Panc1 (cell line): ENCODE measurements at regions not wholly inside any gene's neighbourhood (a gene's known extent, or its start where the extent isn't known, plus 50 kb on each side); places are given as distances from the start of the nearest gene placed in this dataset.

Source experiments
- CTCF ChIP-seq: fragments of 450-650 bp; IDR thresholded peaks from 2 replicates; pipeline ENCODE4 v1.5.1; 2017; ENCODE audit warnings: mild to moderate bottlenecking
- POLR2AphosphoS5 ChIP-seq: IDR thresholded peaks from 2 replicates; pipeline ENCODE4 v1.6.1; 2012; ENCODE audit warnings: mild to moderate bottlenecking, low read depth, low read length, moderate library complexity
- SIN3A ChIP-seq: IDR thresholded peaks from 2 replicates; pipeline ENCODE4 v1.6.1; 2012; ENCODE audit warnings: low read depth, mild to moderate bottlenecking, low read length, moderate library complexity, borderline replicate concordance; ENCODE audit not compliant: insufficient read depth
- TCF7L2 ChIP-seq: IDR thresholded peaks from 2 replicates; pipeline ENCODE4 v1.6.1; 2011; ENCODE audit warnings: mild to moderate bottlenecking, low read depth, low read length, inconsistent platforms

- no peak for TF ChIP-seq CTCF
- no peak for TF ChIP-seq POLR2AphosphoS5
- TF ChIP-seq TCF7L2: no peak
- TF ChIP-seq SIN3A: no peak
Measured at GRCh38 chr10:120997756-120998155, 146.6 kb downstream of the WDR11 start.
